Adrenal gland (tissue), 5 donors: ENCODE measurements at regions not wholly inside any gene's neighbourhood (a gene's known extent, or its start where the extent isn't known, plus 50 kb on each side); places are given as distances from the start of the nearest gene placed in this dataset.

Source experiments
- POLR2A ChIP-seq, 2 donors: fragments of 450-650 bp; IDR thresholded peaks; one replicate each; pipeline ENCODE4 v1.6.1; 2017; ENCODE audit warnings: antibody characterized with exemption in 2 of 2, mild to moderate bottlenecking in 2 of 2, moderate library complexity in 1 of 2
- TF ChIP-seq, protein P1 (sequence below), 6 experiments: fragments of 450-650 bp in 4 of 6; fragments of 200-600 bp in 2 of 6; sonication (generic) in 1 of 6; IDR thresholded peaks; 1 replicate in 5 of 6; 2 replicates in 1 of 6; pipeline versions ENCODE4 v1.5.1 to v1.8.0; 2016 to 2021; ENCODE audit warnings: antibody characterized with exemption in 6 of 6, mild to moderate bottlenecking in 2 of 6, moderate library complexity in 1 of 6
- donor health status: DM: no; HTN: no; CAD: no.

DNA sequence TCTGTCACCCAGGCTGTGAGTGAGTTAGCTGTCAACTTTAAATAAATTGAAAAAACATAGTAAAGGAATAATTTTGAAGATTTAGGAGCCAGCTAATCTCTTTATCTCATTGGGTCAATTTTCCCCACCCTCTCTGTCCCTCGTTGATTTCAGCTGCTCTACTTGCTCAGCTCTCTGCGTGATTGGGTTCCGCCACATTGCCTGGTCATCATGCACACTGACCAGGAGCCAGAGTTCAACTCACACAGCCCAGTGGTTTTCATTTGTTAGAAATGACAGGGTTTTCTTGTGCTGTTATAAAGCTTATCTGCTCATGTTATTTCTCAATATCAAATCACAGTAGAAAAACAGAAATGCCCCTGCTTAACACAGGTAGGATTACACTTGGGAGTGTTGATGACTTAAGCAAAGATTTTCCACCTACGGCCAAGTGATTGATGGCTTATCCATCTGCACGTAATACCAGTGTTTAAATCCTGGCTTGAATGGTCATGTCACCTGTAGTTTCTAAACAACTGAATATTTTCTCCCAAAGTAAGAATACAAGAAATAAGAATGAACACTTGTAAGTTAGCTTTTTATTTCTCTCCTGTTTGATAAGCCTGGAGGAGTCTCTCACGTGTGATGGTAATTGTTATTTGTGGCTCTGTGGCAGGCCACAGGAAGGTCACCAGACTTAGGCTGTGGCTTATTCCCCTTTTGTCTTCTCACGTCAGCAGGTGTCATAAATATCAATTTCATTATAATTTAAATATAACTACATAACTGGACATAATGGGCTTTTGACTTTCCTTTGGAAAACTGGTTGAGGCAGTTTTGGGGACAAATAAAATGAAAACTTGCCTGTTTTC is 367.2 kb upstream of the DDHD1 start:
- TF ChIP-seq POLR2A (IDR thresholded peaks at IDR 0.05) = no peak
- TF ChIP-seq, protein P1, sequence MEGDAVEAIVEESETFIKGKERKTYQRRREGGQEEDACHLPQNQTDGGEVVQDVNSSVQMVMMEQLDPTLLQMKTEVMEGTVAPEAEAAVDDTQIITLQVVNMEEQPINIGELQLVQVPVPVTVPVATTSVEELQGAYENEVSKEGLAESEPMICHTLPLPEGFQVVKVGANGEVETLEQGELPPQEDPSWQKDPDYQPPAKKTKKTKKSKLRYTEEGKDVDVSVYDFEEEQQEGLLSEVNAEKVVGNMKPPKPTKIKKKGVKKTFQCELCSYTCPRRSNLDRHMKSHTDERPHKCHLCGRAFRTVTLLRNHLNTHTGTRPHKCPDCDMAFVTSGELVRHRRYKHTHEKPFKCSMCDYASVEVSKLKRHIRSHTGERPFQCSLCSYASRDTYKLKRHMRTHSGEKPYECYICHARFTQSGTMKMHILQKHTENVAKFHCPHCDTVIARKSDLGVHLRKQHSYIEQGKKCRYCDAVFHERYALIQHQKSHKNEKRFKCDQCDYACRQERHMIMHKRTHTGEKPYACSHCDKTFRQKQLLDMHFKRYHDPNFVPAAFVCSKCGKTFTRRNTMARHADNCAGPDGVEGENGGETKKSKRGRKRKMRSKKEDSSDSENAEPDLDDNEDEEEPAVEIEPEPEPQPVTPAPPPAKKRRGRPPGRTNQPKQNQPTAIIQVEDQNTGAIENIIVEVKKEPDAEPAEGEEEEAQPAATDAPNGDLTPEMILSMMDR (IDR thresholded peaks at IDR 0.05) = no peak
